NCI-H128 (cell line): ENCODE measurements at regions not wholly inside any gene's neighbourhood (a gene's known extent, or its start where the extent isn't known, plus 50 kb on each side); places are given as distances from the start of the nearest gene placed in this dataset.

Experiments used
- DNase-seq: peaks from one replicate; lab custom pipeline; 2025; ENCODE audit not compliant: unreplicated experiment; lab: John Stamatoyannopoulos, UW

GRCh38 chr9:129276486-129277230 lies 98.6 kb upstream of the IER5L start:
- DNase-seq: no peak

GRCh38 chr9:129275626-129276247 lies 97.7 kb upstream of the IER5L start:
- no peak for DNase-seq

GRCh38 chr9:129273941-129274684 lies 96.1 kb upstream of the IER5L start:
- no peak for DNase-seq

DNA sequence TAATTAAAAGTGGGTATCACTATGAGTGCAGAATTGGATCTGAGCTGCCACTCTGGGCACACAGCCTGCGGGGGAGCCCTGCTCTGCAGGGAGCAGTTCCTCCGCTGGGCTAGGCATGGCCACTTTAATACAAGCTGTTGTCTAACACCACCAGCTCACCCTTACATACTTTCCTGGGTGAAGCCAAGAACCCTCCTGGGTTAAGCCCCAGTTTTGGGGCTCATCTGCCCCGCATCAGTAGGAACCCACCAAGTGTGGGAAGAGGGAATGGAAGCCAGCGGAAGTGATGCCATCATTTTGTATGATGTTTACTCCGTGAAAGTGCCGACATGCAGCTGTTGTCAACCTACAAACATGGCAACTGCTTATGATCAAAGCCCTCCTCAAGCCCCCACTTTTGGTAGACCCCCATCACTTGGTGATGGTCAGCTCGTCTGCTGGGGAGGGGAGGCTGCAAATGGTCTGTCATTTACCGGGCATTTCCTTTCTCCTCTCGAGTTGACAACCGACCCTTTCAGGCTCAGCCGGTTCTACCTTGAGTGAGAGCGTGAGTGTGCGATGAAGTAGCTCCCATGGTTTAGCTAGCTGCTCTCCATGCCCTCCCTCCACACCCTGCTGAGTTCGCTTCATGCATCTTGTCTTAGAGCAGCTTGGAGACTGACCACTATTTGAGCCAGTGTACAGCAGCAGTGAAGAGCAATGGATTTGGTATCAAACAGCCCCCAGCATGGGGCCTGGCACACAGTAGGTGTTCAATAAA lies 95.3 kb upstream of the IER5L start:
- no peak for DNase-seq

GRCh38 chr9:129272348-129273025 lies 94.4 kb upstream of the IER5L start:
- DNase-seq: no peak

GRCh38 chr9:129270903-129271431 lies 92.9 kb upstream of the IER5L start:
- no peak for DNase-seq

DNA sequence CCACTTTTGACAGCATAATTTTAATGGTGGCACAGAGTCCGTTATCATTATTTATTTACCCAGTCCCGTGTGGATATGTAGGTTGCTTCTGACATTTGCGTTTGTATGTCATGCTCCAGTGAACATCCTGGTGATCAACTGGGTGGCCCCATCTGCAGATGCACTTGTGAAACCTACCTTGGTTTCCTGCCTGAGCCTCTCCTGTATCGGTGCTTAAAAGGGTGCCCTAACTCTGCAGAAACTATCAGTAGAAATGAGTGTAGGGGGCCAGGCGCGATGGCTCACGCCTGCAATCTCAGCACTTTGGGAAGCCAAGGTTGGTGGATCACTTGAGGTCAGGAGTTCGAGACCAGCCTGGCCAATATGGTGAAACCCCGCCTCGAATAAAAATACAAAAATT lies 92.1 kb upstream of the IER5L start:
- no peak for DNase-seq

DNA sequence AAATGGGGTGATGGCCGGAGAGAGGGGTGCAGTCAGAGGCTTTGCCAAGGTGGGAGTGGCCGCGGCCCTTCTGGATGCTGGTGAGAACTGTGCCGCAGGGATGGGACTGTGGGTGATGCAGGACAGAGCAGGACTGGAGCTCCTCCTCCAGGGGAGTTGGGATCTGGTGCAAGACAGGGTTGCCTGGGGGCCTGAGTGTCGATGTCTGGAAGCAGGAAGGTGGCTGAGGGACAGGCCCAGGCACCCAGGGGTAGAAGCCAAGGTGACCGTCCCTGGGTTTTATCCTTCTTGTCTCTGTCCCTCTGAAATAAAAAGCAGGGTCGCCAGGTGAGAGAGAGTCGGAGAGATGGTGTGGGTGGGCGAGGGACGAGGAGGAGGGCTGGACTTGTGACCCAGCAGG lies 89.1 kb upstream of the IER5L start:
- no peak for DNase-seq

DNA sequence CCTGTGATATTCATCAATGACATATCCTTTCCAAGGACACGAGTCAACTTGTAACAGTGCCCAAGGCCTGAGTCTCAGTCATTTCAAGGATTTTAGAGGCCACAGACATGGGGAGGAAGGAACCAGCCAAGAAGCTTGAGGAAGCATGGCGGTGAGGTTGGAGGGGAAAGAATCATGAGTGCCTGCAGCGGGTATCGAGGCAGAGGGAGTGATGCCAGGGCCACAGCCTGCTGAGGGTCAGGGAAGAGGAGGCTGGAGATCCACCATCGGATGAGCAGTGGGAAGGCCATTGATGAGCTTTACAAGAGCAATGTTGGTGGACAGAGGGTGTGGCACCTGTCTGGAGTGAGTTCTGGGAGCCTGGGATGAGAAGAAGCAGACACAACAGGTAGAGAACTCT lies 88.5 kb upstream of the IER5L start:
- no peak for DNase-seq

DNA sequence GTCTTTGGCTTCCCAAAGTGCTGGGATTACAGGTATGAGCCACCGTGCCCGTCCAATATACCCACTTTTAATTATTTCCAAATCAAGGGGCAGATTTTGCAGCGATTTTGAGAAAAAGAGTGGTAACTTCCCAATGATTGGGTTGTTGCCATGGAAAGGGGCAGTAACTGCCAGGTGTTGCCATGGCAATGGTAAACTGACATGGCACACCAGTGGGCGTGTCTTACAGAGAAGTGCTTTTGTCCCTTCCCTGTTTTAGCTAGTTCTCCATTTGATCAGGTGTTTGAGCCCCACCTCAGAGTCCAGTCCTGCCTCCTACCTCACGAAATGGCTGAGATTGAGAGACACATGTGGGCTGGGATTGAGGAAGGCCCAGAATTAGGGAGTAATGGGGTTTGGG lies 86.3 kb upstream of the IER5L start:
- no peak for DNase-seq

DNA sequence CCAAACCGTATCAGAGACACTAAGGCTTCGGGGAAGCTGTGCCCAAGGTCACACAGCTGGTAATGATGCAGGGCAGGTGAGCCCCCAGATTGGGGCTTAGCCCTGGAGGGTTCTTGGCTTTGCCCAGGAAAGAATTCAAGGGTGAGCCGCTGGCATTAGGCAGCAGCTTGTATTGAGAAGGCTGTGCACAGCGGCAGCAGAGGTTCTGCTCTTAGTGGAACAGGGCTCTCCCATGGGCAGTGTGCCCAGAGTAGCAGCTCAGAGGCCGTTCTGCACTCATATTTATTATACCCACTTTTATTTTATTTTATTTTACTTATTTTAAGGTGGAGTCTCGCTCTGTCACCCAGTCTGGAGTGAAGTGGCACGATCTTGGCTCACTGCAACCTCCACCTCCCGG lies 85.8 kb upstream of the IER5L start:
- no peak for DNase-seq

- no peak for DNase-seq
Observed at GRCh38 chr9:129262261-129262660, 84.2 kb upstream of the IER5L start.

DNA sequence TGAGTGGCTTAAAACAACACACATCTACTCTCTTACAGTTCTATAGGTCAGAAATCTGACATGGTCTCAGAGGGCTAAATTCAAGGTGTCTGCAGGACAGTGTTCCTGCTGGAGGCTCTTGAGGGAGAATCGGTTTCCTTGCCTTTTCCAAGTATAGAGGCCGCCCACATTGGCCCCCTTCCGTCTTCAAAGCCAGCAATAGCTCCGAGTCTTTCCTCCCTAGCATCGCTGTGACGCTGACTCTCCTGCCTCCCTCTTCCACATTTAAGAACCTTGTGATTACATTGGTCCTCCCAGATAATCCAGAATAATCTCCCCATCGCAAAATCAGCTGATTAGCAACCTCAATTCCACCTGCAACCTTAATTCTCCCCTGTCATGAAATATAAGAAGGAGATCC lies 81.3 kb upstream of the IER5L start:
- no peak for DNase-seq

DNA sequence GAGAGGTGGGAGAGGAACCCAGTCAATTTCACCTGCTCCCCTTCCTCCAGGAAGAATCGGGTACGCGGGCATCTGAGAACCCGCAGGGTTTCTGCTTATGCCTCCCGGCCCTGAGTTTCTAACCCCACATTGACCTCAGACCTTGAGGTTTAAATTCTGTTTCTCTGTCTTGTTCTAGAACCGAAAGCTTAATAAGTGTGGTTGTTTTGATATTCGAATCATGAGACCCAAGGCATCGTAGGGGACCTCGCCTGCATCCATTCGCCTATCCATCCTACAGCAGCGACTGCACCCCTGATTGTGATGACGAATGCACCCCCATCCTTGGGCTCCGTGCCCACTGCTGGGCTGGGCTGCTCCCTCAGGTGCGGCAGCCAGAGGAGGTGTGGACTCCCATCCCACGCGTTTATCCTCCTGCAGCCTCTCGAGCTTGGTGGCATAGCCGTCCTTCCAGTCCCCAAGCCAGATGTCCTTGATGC lies 80.8 kb upstream of the IER5L start:
- no peak for DNase-seq

- DNase-seq: peak; percentile 76
Observed at GRCh38 chr9:129258124-129258822, 80.2 kb upstream of the IER5L start.

GRCh38 chr9:129256959-129257713 lies 79.1 kb upstream of the IER5L start:
- no peak for DNase-seq

GRCh38 chr9:129254566-129255287 lies 76.7 kb upstream of the IER5L start:
- no peak for DNase-seq

GRCh38 chr9:129253803-129254381 lies 75.8 kb upstream of the IER5L start:
- no peak for DNase-seq
